GM06990 (cell line): ENCODE measurements at regions not wholly inside any gene's neighbourhood (a gene's known extent, or its start where the extent isn't known, plus 50 kb on each side); places are given as distances from the start of the nearest gene placed in this dataset.

Experiments used
- DNase-seq: peaks from one replicate; pipeline ENCODE4 v3.0.0-alpha.2; 2011; ENCODE audit not compliant: insufficient read length; ENCODE audit errors: extremely low read depth
- H3K27me3 ChIP-seq: replicated peaks from 2 replicates; pipeline ENCODE4 v1.6.0; 2011; ENCODE audit warnings: low read length; ENCODE audit not compliant: control insufficient read depth, insufficient read depth
- H3K36me3 ChIP-seq: 2 replicates; pipeline ENCODE4 v1.5.1; 2011; ENCODE audit warnings: low read length; ENCODE audit not compliant: control insufficient read depth, insufficient read depth
- H3K4me3 ChIP-seq: replicated peaks from 2 replicates; pipeline ENCODE4 v1.5.1; 2011; ENCODE audit warnings: low read depth, mild to moderate bottlenecking, control low read depth, low read length
- CTCF ChIP-seq: IDR thresholded peaks from 2 replicates; pipeline ENCODE4 v1.5.1; 2011; ENCODE audit warnings: low read length, control low read depth, mild to moderate bottlenecking, inconsistent platforms; ENCODE audit not compliant: insufficient read depth, poor library complexity, severe bottlenecking

DNA sequence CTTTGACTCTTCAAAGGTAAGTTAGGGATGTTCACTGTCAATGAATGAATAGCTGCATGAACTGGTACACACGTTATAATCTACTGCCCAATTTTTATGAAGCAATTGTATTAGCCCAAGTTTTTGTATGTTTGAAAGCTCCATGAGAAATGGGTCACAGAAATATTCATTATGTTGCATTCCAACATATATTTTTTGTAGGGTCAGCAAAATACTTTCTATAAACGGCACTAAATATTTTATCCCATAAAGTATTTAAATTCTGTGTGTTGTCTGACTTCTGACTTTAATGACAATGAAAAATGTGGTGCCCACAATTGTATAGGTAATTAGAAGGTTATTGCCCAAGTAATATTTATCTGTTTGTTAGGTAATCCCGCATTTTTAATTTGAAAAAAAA lies 466.0 kb downstream of the FAT4 start:
- H3K36me3 ChIP-seq: no peaks in the 10 kb centered on the region
- no peak for TF ChIP-seq CTCF

DNA sequence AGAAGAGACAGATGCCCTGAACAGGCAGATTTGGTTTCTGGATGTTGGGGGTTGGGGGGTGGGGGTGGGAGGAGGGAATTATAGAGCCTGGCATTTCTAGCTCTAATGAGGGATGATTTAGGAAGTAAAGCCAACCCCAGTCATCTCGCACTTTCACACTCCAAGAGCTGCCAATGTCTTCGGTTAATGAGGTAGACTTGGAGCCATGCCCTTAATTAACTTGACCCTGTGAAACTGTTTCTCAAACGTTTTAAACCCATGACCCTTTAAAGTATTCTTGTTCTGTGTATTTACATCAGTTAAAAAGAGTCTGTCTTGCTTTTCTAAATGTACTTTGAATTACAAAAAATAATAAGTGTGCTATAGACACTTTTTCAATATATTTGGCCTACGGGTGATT lies 466.9 kb downstream of the FAT4 start:
- no peak overlapping the region for H3K4me3 ChIP-seq
- TF ChIP-seq CTCF: no peak
- DNase-seq: no peak
- no peaks in the 10 kb centered on the region for H3K27me3 ChIP-seq
- H3K36me3 ChIP-seq: no peaks in the 10 kb centered on the region

More for the DNA sequence above, 466.0 kb downstream of the FAT4 start:
- DNase-seq: no peak
- Histone ChIP-seq H3K27me3 (no peaks in the 10 kb centered on the region), H3K4me3 (no peak overlapping the region)

DNA sequence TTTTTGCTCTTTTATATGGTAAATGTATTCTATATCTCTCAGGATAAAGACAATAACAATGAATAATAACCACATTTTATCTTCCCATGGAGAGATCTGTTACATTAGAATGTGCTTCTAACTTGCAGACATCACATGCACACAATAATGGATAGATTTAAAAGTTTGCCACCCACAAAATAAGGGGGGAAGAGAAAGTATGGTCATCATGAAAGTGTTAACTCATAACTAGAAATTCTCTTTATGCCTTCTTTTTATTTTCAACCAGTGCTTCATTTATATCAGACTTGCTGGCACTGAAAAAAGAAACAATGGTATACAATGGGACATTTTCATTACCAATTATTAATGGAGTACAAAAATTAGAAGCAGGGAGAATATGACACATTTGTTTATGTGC lies 470.0 kb downstream of the FAT4 start:
- Histone ChIP-seq H3K36me3 (no peaks in the 10 kb centered on the region), H3K27me3 (no peaks in the 10 kb centered on the region), H3K4me3 (no peak overlapping the region)
- no peak for TF ChIP-seq CTCF
- no peak for DNase-seq

- TF ChIP-seq CTCF: no peak
- no peaks in the 10 kb centered on the region for H3K27me3 ChIP-seq
- DNase-seq: no peak
Observed at GRCh38 chr4:125787707-125788106, 473.0 kb downstream of the FAT4 start.

GRCh38 chr4:125789023-125789422 lies 474.3 kb downstream of the FAT4 start:
- no peak for TF ChIP-seq CTCF
- H3K27me3 ChIP-seq: no peaks in the 10 kb centered on the region
- H3K4me3 ChIP-seq: no peak overlapping the region
- no peaks in the 10 kb centered on the region for H3K36me3 ChIP-seq
- DNase-seq: no peak

More at GRCh38 chr4:125787707-125788106, 473.0 kb downstream of the FAT4 start:
- no peak overlapping the region for H3K4me3 ChIP-seq
- H3K36me3 ChIP-seq: no peaks in the 10 kb centered on the region

GRCh38 chr4:125791896-125792295 lies 477.1 kb downstream of the FAT4 start:
- DNase-seq: no peak
- Histone ChIP-seq H3K27me3 (no peaks in the 10 kb centered on the region), H3K36me3 (no peaks in the 10 kb centered on the region), H3K4me3 (no peak overlapping the region)
- no peak for TF ChIP-seq CTCF
